ENCODE measurements at regions not wholly inside any gene's neighbourhood (a gene's known extent, or its start where the extent isn't known, plus 50 kb on each side); places are given as distances from the start of the nearest gene placed in this dataset.

DNA sequence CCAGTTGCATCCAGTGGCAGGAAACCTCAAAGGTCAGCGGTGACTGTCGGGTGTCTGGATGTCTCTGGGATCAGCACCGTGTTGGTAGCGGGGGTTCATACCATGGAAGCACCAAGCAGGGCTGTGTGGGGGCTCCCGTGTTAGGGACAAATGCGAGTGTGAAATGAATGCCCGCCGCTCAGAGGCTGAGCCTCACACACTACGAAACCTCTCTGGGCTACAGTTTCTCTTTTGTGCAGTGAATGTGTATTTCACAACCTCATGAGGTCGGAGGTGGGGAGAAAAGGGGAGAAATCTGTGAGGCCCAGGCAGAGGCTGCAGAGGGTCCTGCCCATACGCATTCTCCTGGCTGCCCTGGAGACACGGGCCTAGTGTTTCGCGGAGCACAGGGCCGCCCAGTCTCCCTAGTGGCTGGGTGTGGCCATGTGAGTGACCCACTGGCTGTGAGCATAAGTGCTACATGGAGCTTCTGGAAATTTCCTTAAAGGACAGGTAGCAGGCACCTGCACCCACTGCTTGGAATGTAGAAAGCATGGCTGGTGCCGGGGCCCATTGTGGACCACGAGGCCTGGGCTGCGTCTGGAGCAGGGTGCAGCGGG lies 138.0 kb upstream of the GLI2 start:
- TF ChIP-seq, protein P1, sequence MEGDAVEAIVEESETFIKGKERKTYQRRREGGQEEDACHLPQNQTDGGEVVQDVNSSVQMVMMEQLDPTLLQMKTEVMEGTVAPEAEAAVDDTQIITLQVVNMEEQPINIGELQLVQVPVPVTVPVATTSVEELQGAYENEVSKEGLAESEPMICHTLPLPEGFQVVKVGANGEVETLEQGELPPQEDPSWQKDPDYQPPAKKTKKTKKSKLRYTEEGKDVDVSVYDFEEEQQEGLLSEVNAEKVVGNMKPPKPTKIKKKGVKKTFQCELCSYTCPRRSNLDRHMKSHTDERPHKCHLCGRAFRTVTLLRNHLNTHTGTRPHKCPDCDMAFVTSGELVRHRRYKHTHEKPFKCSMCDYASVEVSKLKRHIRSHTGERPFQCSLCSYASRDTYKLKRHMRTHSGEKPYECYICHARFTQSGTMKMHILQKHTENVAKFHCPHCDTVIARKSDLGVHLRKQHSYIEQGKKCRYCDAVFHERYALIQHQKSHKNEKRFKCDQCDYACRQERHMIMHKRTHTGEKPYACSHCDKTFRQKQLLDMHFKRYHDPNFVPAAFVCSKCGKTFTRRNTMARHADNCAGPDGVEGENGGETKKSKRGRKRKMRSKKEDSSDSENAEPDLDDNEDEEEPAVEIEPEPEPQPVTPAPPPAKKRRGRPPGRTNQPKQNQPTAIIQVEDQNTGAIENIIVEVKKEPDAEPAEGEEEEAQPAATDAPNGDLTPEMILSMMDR (conservative IDR thresholded peaks at IDR 0.05 in 1 of 2, IDR thresholded peaks at IDR 0.05 in 1 of 2; ENCODE audit: low read depth in 1 of 2, low read length in 2 of 2) = no peak
- no peak for TF ChIP-seq EZH2 (IDR thresholded peaks at IDR 0.05; ENCODE audit: low read length, missing control alignments)
- DNase-seq (ENCODE audit: low read depth in 2 of 2) = peak in 1 of 2 donors; percentile 19
- no peaks in the 10 kb centered on the region for H3K36me3 ChIP-seq (ENCODE audit: control insufficient read depth, insufficient read depth, low read length)
- H3K4me2 ChIP-seq (ENCODE audit: extremely low read depth, insufficient read depth, low read length) = no peak overlapping the region
- no peaks in the 10 kb centered on the region for H4K20me1 ChIP-seq (ENCODE audit: control insufficient read depth, extremely low read depth, insufficient read depth, low read length)
- H3K9ac ChIP-seq (ENCODE audit: insufficient read depth, low read length) = no peak overlapping the region
- no peaks in the 10 kb centered on the region for H3K9me3 ChIP-seq (ENCODE audit: control insufficient read depth, insufficient read depth, low read depth, low read length)
- no peak overlapping the region for H3K4me3 ChIP-seq (replicated peaks in 1 of 4; ENCODE audit: control extremely low read depth in 1 of 4, insufficient read depth in 1 of 4, low read depth in 3 of 4, low read length in 4 of 4)
- H3K79me2 ChIP-seq (ENCODE audit: control insufficient read depth, insufficient read depth, low read length) = no peaks in the 10 kb centered on the region
- H3K27ac ChIP-seq (ENCODE audit: insufficient read depth, low read length) = no peak overlapping the region
- H3K4me1 ChIP-seq (ENCODE audit: control insufficient read depth, extremely low read depth, insufficient read depth, low read length) = peaks cover 3% of the 10 kb centered on the region
- no peak overlapping the region for H2AFZ ChIP-seq (ENCODE audit: low read length)
- peaks cover 2% of the 10 kb centered on the region for H3K27me3 ChIP-seq (ENCODE audit: control insufficient read depth, insufficient read depth, low read length)

DNA sequence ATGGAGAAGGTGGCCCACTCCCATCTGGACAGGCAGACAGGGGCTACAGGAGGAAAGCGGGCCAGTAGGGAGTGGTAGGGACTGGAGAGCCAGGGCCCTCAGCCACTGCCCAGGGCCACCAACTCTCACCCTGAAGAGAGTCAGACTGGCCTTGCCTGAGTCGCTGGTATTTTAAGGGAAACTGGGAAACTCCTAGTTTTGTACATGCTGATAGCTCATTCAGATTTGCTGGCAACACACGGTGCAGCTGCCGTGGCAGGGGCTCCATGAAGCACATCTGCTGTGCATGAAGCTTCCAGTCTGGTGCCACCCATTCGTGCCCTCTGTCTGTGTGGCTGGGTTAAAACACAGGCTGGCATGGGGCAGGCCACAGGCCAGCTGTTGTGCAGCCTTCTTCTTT lies 137.3 kb upstream of the GLI2 start:
- H3K9ac ChIP-seq (ENCODE audit: insufficient read depth, low read length) = no peak overlapping the region
- no peak for DNase-seq (ENCODE audit: low read depth in 2 of 2)
- H3K27ac ChIP-seq (ENCODE audit: insufficient read depth, low read length) = no peak overlapping the region
- no peaks in the 10 kb centered on the region for H3K79me2 ChIP-seq (ENCODE audit: control insufficient read depth, insufficient read depth, low read length)
- no peak overlapping the region for H2AFZ ChIP-seq (ENCODE audit: low read length)
- peaks cover 3% of the 10 kb centered on the region for H3K4me1 ChIP-seq (ENCODE audit: control insufficient read depth, extremely low read depth, insufficient read depth, low read length)
- H3K4me3 ChIP-seq (replicated peaks in 1 of 4; ENCODE audit: control extremely low read depth in 1 of 4, insufficient read depth in 1 of 4, low read depth in 3 of 4, low read length in 4 of 4) = no peak overlapping the region
- no peaks in the 10 kb centered on the region for H4K20me1 ChIP-seq (ENCODE audit: control insufficient read depth, extremely low read depth, insufficient read depth, low read length)
- H3K9me3 ChIP-seq (ENCODE audit: control insufficient read depth, insufficient read depth, low read depth, low read length) = no peaks in the 10 kb centered on the region
- no peak overlapping the region for H3K4me2 ChIP-seq (ENCODE audit: extremely low read depth, insufficient read depth, low read length)
- H3K27me3 ChIP-seq (ENCODE audit: control insufficient read depth, insufficient read depth, low read length) = peaks cover 2% of the 10 kb centered on the region
- TF ChIP-seq, protein P1 (conservative IDR thresholded peaks at IDR 0.05 in 1 of 2, IDR thresholded peaks at IDR 0.05 in 1 of 2; ENCODE audit: low read depth in 1 of 2, low read length in 2 of 2) = no peak
- no peak for TF ChIP-seq EZH2 (IDR thresholded peaks at IDR 0.05; ENCODE audit: low read length, missing control alignments)
- H3K36me3 ChIP-seq (ENCODE audit: control insufficient read depth, insufficient read depth, low read length) = no peaks in the 10 kb centered on the region

DNA sequence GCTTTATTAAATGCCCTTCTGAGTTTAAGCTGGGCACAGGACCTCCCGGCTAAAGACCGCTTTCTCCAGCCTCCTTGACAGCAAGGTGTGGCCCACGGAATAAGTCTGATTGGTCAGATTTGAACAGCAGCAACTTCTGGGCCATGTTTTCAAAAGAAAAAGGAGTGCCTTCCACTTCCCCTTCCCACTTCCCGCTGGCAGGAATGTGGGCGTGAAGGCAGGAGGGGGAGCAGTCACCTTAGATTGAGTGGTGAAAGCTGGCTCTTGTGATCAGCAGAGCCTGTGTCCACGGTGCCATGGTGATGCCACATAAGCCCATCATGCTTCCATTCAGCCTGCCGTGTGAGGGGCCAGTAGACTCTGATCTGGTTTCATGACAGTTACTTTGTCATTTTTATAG lies 136.6 kb upstream of the GLI2 start:
- Histone ChIP-seq H3K4me2 (ENCODE audit: extremely low read depth, insufficient read depth, low read length) (no peak overlapping the region), H2AFZ (ENCODE audit: low read length) (no peak overlapping the region), H3K36me3 (ENCODE audit: control insufficient read depth, insufficient read depth, low read length) (no peaks in the 10 kb centered on the region), H3K4me1 (ENCODE audit: control insufficient read depth, extremely low read depth, insufficient read depth, low read length) (peaks cover 3% of the 10 kb centered on the region), H3K27ac (ENCODE audit: insufficient read depth, low read length) (no peak overlapping the region), H4K20me1 (ENCODE audit: control insufficient read depth, extremely low read depth, insufficient read depth, low read length) (no peaks in the 10 kb centered on the region), H3K9ac (ENCODE audit: insufficient read depth, low read length) (no peak overlapping the region), H3K79me2 (ENCODE audit: control insufficient read depth, insufficient read depth, low read length) (no peaks in the 10 kb centered on the region), H3K4me3 (replicated peaks in 1 of 4; ENCODE audit: control extremely low read depth in 1 of 4, insufficient read depth in 1 of 4, low read depth in 3 of 4, low read length in 4 of 4) (no peak overlapping the region), H3K27me3 (ENCODE audit: control insufficient read depth, insufficient read depth, low read length) (peaks cover 2% of the 10 kb centered on the region), H3K9me3 (ENCODE audit: control insufficient read depth, insufficient read depth, low read depth, low read length) (no peaks in the 10 kb centered on the region)
- no peak for DNase-seq (ENCODE audit: low read depth in 2 of 2)
- TF ChIP-seq EZH2 (IDR thresholded peaks at IDR 0.05; ENCODE audit: low read length, missing control alignments) = no peak
- TF ChIP-seq, protein P1 (conservative IDR thresholded peaks at IDR 0.05 in 1 of 2, IDR thresholded peaks at IDR 0.05 in 1 of 2; ENCODE audit: low read depth in 1 of 2, low read length in 2 of 2) = no peak
